Neuronal stem cell (in vitro differentiated cells): ENCODE measurements at regions not wholly inside any gene's neighbourhood (a gene's known extent, or its start where the extent isn't known, plus 50 kb on each side); places are given as distances from the start of the nearest gene placed in this dataset.
"Not testable (repeated sequence)": the region's sequence is repeated elsewhere in the genome, so short reads cannot be mapped to it uniquely, and the experiment has no call there.

Source experiments
- DNase-seq: peaks from one replicate; pipeline ENCODE4 v3.0.0-alpha.2; 2013; ENCODE audit warnings: low spot score
- H2AFZ ChIP-seq: one replicate; pipeline ENCODE4 v1.6.1; 2013; ENCODE audit warnings: mild to moderate bottlenecking, low read length, inconsistent platforms
- H2AK5ac ChIP-seq: 2 replicates; pipeline ENCODE4 v1.6.1; 2013; ENCODE audit warnings: low read depth, mild to moderate bottlenecking, inconsistent platforms, low read length, moderate library complexity, mixed read lengths
- H2BK120ac ChIP-seq: 2 replicates; pipeline ENCODE4 v1.6.1; 2013; ENCODE audit warnings: low read depth, mild to moderate bottlenecking, inconsistent platforms, low read length, moderate library complexity, mixed read lengths
- H2BK12ac ChIP-seq: one replicate; pipeline ENCODE4 v1.6.1; 2013; ENCODE audit warnings: low read length, inconsistent platforms
- H2BK15ac ChIP-seq: 2 replicates; pipeline ENCODE4 v1.6.1; 2013; ENCODE audit warnings: mild to moderate bottlenecking, low read length, inconsistent platforms, mixed read lengths
- H2BK5ac ChIP-seq: one replicate; pipeline ENCODE4 v1.6.1; 2013; ENCODE audit warnings: inconsistent platforms, mild to moderate bottlenecking, low read length, moderate library complexity
- H3K14ac ChIP-seq: one replicate; pipeline ENCODE4 v1.6.1; 2013; ENCODE audit warnings: low read length, inconsistent platforms
- H3K18ac ChIP-seq: 2 replicates; pipeline ENCODE4 v1.6.1; 2013; ENCODE audit warnings: low read length, inconsistent platforms
- H3K23ac ChIP-seq: 2 replicates; pipeline ENCODE4 v1.6.1; 2013; ENCODE audit warnings: low read depth, mild to moderate bottlenecking, mixed read lengths, low read length, inconsistent platforms; ENCODE audit not compliant: poor library complexity
- H3K27ac ChIP-seq: replicated peaks from 3 replicates; pipeline ENCODE4 v1.5.1; 2013; ENCODE audit warnings: low read length, inconsistent platforms
- H3K27me3 ChIP-seq, 3 experiments: 2 replicates each; pipeline ENCODE4 v1.6.1; 2013; ENCODE audit warnings: low read length in 3 of 3, mild to moderate bottlenecking in 2 of 3, inconsistent platforms in 1 of 3, low read depth in 1 of 3, mixed read lengths in 1 of 3, moderate library complexity in 1 of 3; ENCODE audit not compliant: control insufficient read depth in 3 of 3, insufficient read depth in 3 of 3
- H3K36me3 ChIP-seq, 2 donors: replicated peaks in 1 of 2; 2 replicates each; pipeline ENCODE4 v1.6.1; 2013; ENCODE audit warnings: low read length in 2 of 2; ENCODE audit not compliant: control insufficient read depth in 2 of 2, insufficient read depth in 2 of 2
- H3K4ac ChIP-seq: 2 replicates; pipeline ENCODE4 v1.6.1; 2013; ENCODE audit warnings: inconsistent platforms, mild to moderate bottlenecking, low read length, moderate library complexity
- H3K4me1 ChIP-seq, 2 donors: 1 replicate in 1 of 2; 2 replicates in 1 of 2; pipeline ENCODE4 v1.6.1; 2013; ENCODE audit warnings: low read length in 2 of 2, low read depth in 1 of 2; ENCODE audit not compliant: control insufficient read depth in 2 of 2, insufficient read depth in 1 of 2
- H3K4me2 ChIP-seq: one replicate; pipeline ENCODE4 v1.6.1; 2013; ENCODE audit warnings: mild to moderate bottlenecking, low read length, inconsistent platforms; ENCODE audit not compliant: insufficient read depth, poor library complexity, severe bottlenecking
- H3K4me3 ChIP-seq, 2 donors: 2 replicates each; pipeline ENCODE4 v1.5.1; 2013; ENCODE audit warnings: low read length in 2 of 2, mild to moderate bottlenecking in 2 of 2, inconsistent platforms in 1 of 2, moderate library complexity in 1 of 2
- H3K79me1 ChIP-seq: one replicate; pipeline ENCODE4 v1.6.1; 2013; ENCODE audit warnings: low read depth, mild to moderate bottlenecking, inconsistent platforms, low read length, moderate library complexity
- H3K9ac ChIP-seq: one replicate; pipeline ENCODE4 v1.6.1; 2013; ENCODE audit warnings: mild to moderate bottlenecking, low read depth, low read length, inconsistent platforms; ENCODE audit not compliant: poor library complexity
- H3K9me3 ChIP-seq, 2 donors: replicated peaks in 1 of 2; 2 replicates each; pipeline versions ENCODE3 to v1.6.1; 2013; ENCODE audit warnings: low read length in 2 of 2, mild to moderate bottlenecking in 2 of 2, inconsistent platforms in 1 of 2, low read depth in 1 of 2, mixed read lengths in 1 of 2, moderate library complexity in 1 of 2; ENCODE audit not compliant: control insufficient read depth in 2 of 2, insufficient read depth in 1 of 2
- H4K8ac ChIP-seq: one replicate; pipeline ENCODE4 v1.6.1; 2013; ENCODE audit warnings: low read depth, mild to moderate bottlenecking, inconsistent platforms, low read length, moderate library complexity
- H4K91ac ChIP-seq: one replicate; pipeline ENCODE4 v1.6.1; 2013; ENCODE audit warnings: low read length, low read depth, mild to moderate bottlenecking, inconsistent platforms; ENCODE audit not compliant: poor library complexity
- WGBS, 2 donors: extraction: QIAGEN DNeasy Blood & Tissue Kit; methylation state at CpG; one replicate each; pipeline ENCODE4 v1.1.7; 2013; ENCODE audit warnings: missing lambda C conversion rate in 2 of 2, mixed read lengths in 1 of 2; ENCODE audit not compliant: insufficient read length in 2 of 2, insufficient replicate concordance in 1 of 2; ENCODE audit errors: extremely low coverage in 2 of 2; 5-methylcytosine and 5-hydroxymethylcytosine counted together

GRCh38 chr1:120973836-120974235, 84.3 kb downstream of the PPIAL4A start:
- H4K8ac ChIP-seq, H2BK5ac ChIP-seq, H3K36me3 ChIP-seq, DNase-seq, H2BK15ac ChIP-seq, H3K4me3 ChIP-seq, H3K4me1 ChIP-seq, H3K9me3 ChIP-seq, H3K27me3 ChIP-seq, H3K79me1 ChIP-seq, H3K27ac ChIP-seq, H3K4ac ChIP-seq, H2BK12ac ChIP-seq, H3K18ac ChIP-seq, H2BK120ac ChIP-seq, H3K9ac ChIP-seq, H4K91ac ChIP-seq, H2AFZ ChIP-seq, H3K14ac ChIP-seq, H2AK5ac ChIP-seq, H3K4me2 ChIP-seq, H3K23ac ChIP-seq: not testable (repeated sequence)
- no CpG with 5 or more reads among the region's 4 CpGs for WGBS, 2 donors

GRCh38 chr1:120977279-120977678, 87.7 kb downstream of the PPIAL4A start:
- not testable (repeated sequence) for DNase-seq, H4K8ac ChIP-seq, H3K14ac ChIP-seq, H2BK120ac ChIP-seq, H2BK5ac ChIP-seq, H3K23ac ChIP-seq, H3K79me1 ChIP-seq, H3K27me3 ChIP-seq, H3K9ac ChIP-seq, H3K18ac ChIP-seq, H3K4me1 ChIP-seq, H3K4me3 ChIP-seq, H2BK15ac ChIP-seq, H4K91ac ChIP-seq, H2BK12ac ChIP-seq, H3K4ac ChIP-seq, H3K4me2 ChIP-seq, H3K9me3 ChIP-seq, H2AFZ ChIP-seq, H3K36me3 ChIP-seq, H2AK5ac ChIP-seq, H3K27ac ChIP-seq
- no CpG with 5 or more reads among the region's 6 CpGs for WGBS, 2 donors

GRCh38 chr1:120981489-120982094, 92.0 kb downstream of the PPIAL4A start:
- H2AFZ ChIP-seq, H2BK5ac ChIP-seq, H3K4me1 ChIP-seq, H3K9me3 ChIP-seq, H3K9ac ChIP-seq, H4K8ac ChIP-seq, H3K4ac ChIP-seq, H2BK12ac ChIP-seq, DNase-seq, H3K23ac ChIP-seq, H2BK120ac ChIP-seq, H3K27ac ChIP-seq, H4K91ac ChIP-seq, H3K14ac ChIP-seq, H3K36me3 ChIP-seq, H3K4me2 ChIP-seq, H3K18ac ChIP-seq, H2BK15ac ChIP-seq, H3K79me1 ChIP-seq, H3K4me3 ChIP-seq, H3K27me3 ChIP-seq, H2AK5ac ChIP-seq: not testable (repeated sequence)
- no CpG with 5 or more reads among the region's 3 CpGs for WGBS, 2 donors

GRCh38 chr1:120994614-120995013, 105.0 kb downstream of the PPIAL4A start:
- H3K27me3 ChIP-seq, H3K4ac ChIP-seq, H2BK5ac ChIP-seq, H3K79me1 ChIP-seq, H3K4me2 ChIP-seq, H3K18ac ChIP-seq, H3K4me3 ChIP-seq, H2AK5ac ChIP-seq, H2AFZ ChIP-seq, DNase-seq, H2BK15ac ChIP-seq, H4K91ac ChIP-seq, H3K23ac ChIP-seq, H2BK120ac ChIP-seq, H2BK12ac ChIP-seq, H4K8ac ChIP-seq, H3K36me3 ChIP-seq, H3K9ac ChIP-seq, H3K9me3 ChIP-seq, H3K4me1 ChIP-seq, H3K14ac ChIP-seq, H3K27ac ChIP-seq: not testable (repeated sequence)
- no CpG with 5 or more reads among the region's 2 CpGs for WGBS, 2 donors
